SU-DHL-6 (cell line): ENCODE measurements at regions not wholly inside any gene's neighbourhood (a gene's known extent, or its start where the extent isn't known, plus 50 kb on each side); places are given as distances from the start of the nearest gene placed in this dataset.

Experiments
- H2AFZ ChIP-seq: fragments of 200-600 bp; sonication (generic); 2 replicates; pipeline ENCODE4 v1.6.1; 2014; ENCODE audit warnings: low read depth, mild to moderate bottlenecking, moderate library complexity, mixed read lengths, antibody characterized with exemption, low read length; ENCODE audit not compliant: severe bottlenecking
- H3F3A ChIP-seq: fragments of 200-600 bp; shearing (Covaris generic); 2 replicates; pipeline ENCODE4 v1.6.0; 2016; ENCODE audit warnings: antibody characterized with exemption, mild to moderate bottlenecking; ENCODE audit not compliant: insufficient read depth
- H3K27ac ChIP-seq: fragments of 200-600 bp; sonication (generic); 2 replicates; pipeline ENCODE4 v1.5.1; 2016; ENCODE audit warnings: low read depth, mild to moderate bottlenecking, low read length, moderate library complexity, mixed read lengths
- H3K27me3 ChIP-seq: fragments of 200-600 bp; sonication (generic), shearing (Covaris generic); 2 replicates; pipeline ENCODE4 v1.6.0; 2014; ENCODE audit warnings: mild to moderate bottlenecking, low read length
- H3K36me3 ChIP-seq: fragments of 200-600 bp; sonication (generic); 2 replicates; pipeline ENCODE4 v1.6.1; 2014; ENCODE audit warnings: mild to moderate bottlenecking, low read length, mixed read lengths
- H3K4me2 ChIP-seq: fragments of 300-600, 200-600 bp; shearing (Covaris generic), sonication (generic); 2 replicates; pipeline ENCODE4 v1.6.0; 2014; ENCODE audit warnings: low read length, low read depth, mild to moderate bottlenecking; ENCODE audit not compliant: poor library complexity, severe bottlenecking
- H3K4me3 ChIP-seq: fragments of 200-600 bp; sonication (generic); 2 replicates; pipeline ENCODE4 v1.5.1; 2014; ENCODE audit warnings: antibody characterized with exemption, low read length, mild to moderate bottlenecking, mixed read lengths; ENCODE audit not compliant: insufficient read depth, poor library complexity, severe bottlenecking
- H3K79me2 ChIP-seq: fragments of 200-600 bp; sonication (generic); 2 replicates; pipeline ENCODE4 v1.6.1; 2014; ENCODE audit warnings: mild to moderate bottlenecking, low read length, moderate library complexity; ENCODE audit not compliant: insufficient read depth
- H3K9ac ChIP-seq: fragments of 200-600 bp; sonication (generic); 2 replicates; pipeline ENCODE4 v1.7.0; 2014; ENCODE audit warnings: mild to moderate bottlenecking, low read length
- H3K9me2 ChIP-seq: fragments of 200-600 bp; sonication (generic); replicated peaks from 2 replicates; pipeline ENCODE4 v1.6.1; 2014; ENCODE audit warnings: low read length; ENCODE audit not compliant: insufficient read depth
- H3K9me3 ChIP-seq: fragments of 200-600 bp; sonication (generic); 2 replicates; pipeline ENCODE4 v1.6.1; 2014; ENCODE audit warnings: low read length, mixed read lengths; ENCODE audit not compliant: insufficient read depth
- H4K20me1 ChIP-seq: fragments of 200-600 bp; sonication (generic); 2 replicates; pipeline ENCODE4 v1.6.1; 2014; ENCODE audit warnings: low read depth, mild to moderate bottlenecking, antibody characterized with exemption, low read length, moderate library complexity, mixed read lengths
- EZH2phosphoT487 ChIP-seq: fragments of 200-600 bp; sonication (generic), shearing (Covaris generic); conservative IDR thresholded peaks from 2 replicates; pipeline ENCODE4 v1.6.1; 2018; ENCODE audit warnings: mild to moderate bottlenecking, antibody characterized with exemption, low read length, moderate library complexity, mixed read lengths
- TF ChIP-seq, protein P1 (sequence below): fragments of 200-600 bp; sonication (generic); IDR thresholded peaks from one replicate; pipeline ENCODE4 v1.5.1; 2017; ENCODE audit warnings: antibody characterized with exemption, mild to moderate bottlenecking, low read length, moderate library complexity; ENCODE audit not compliant: insufficient read depth, poor library complexity, severe bottlenecking

DNA sequence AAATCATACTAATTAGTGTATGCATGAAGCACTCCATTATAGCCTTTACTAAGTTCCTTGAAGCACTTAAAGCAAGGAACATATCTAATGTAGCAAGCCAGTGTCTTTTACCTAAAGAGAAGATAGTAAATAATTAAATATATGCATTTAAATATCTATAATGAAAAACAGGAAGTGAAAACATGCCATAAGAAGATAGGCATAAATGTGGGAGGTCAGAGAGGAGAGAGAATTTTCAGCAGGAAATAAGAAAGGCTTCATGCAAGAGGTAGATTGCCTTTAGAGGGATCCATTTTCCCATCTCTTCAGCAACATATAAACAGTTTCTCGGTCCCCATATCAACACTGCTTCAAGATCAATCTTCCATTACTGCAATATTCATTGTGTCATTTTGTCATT lies 599.8 kb downstream of the FRK start:
- H3K9ac ChIP-seq: no peak overlapping the region
- no peak overlapping the region for H3K4me2 ChIP-seq
- no peaks in the 10 kb centered on the region for H3K27me3 ChIP-seq
- no peaks in the 10 kb centered on the region for H3K9me2 ChIP-seq
- H3K27ac ChIP-seq: no peak overlapping the region
- no peaks in the 10 kb centered on the region for H3K9me3 ChIP-seq
- no peak for TF ChIP-seq EZH2phosphoT487
- TF ChIP-seq, protein P1, sequence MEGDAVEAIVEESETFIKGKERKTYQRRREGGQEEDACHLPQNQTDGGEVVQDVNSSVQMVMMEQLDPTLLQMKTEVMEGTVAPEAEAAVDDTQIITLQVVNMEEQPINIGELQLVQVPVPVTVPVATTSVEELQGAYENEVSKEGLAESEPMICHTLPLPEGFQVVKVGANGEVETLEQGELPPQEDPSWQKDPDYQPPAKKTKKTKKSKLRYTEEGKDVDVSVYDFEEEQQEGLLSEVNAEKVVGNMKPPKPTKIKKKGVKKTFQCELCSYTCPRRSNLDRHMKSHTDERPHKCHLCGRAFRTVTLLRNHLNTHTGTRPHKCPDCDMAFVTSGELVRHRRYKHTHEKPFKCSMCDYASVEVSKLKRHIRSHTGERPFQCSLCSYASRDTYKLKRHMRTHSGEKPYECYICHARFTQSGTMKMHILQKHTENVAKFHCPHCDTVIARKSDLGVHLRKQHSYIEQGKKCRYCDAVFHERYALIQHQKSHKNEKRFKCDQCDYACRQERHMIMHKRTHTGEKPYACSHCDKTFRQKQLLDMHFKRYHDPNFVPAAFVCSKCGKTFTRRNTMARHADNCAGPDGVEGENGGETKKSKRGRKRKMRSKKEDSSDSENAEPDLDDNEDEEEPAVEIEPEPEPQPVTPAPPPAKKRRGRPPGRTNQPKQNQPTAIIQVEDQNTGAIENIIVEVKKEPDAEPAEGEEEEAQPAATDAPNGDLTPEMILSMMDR: no peak
- no peak overlapping the region for H3K4me3 ChIP-seq
- no peaks in the 10 kb centered on the region for H3K79me2 ChIP-seq
- no peaks in the 10 kb centered on the region for H3F3A ChIP-seq
- H3K36me3 ChIP-seq: no peaks in the 10 kb centered on the region
- H4K20me1 ChIP-seq: no peaks in the 10 kb centered on the region
- no peak overlapping the region for H2AFZ ChIP-seq

DNA sequence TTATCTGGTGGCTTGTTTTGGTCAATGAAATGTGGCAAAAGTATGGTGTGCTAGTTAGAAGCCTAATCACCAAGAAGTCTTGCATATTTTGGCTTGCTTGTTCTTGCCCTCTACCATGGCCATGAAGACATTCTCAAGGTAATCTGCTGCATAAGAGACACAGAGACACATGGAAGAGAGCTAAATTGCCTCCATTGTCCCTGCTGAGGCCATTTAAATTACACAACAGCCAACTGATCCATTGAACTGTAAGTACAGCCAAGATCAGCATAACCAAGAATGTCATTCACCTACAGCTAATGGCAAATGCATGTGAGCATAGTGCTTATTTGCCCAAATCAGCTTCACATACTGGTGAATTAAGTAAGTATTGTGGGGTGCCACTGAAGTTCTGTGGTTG lies 603.8 kb downstream of the FRK start:
- Histone ChIP-seq H3K4me2 (no peak overlapping the region), H3K9ac (no peak overlapping the region), H2AFZ (no peak overlapping the region), H3K27ac (no peak overlapping the region), H3F3A (no peaks in the 10 kb centered on the region), H3K79me2 (no peaks in the 10 kb centered on the region), H3K36me3 (no peaks in the 10 kb centered on the region), H3K27me3 (no peaks in the 10 kb centered on the region), H3K9me3 (no peaks in the 10 kb centered on the region), H4K20me1 (no peaks in the 10 kb centered on the region), H3K4me3 (no peak overlapping the region), H3K9me2 (no peaks in the 10 kb centered on the region)
- TF ChIP-seq, protein P1: no peak
- no peak for TF ChIP-seq EZH2phosphoT487

DNA sequence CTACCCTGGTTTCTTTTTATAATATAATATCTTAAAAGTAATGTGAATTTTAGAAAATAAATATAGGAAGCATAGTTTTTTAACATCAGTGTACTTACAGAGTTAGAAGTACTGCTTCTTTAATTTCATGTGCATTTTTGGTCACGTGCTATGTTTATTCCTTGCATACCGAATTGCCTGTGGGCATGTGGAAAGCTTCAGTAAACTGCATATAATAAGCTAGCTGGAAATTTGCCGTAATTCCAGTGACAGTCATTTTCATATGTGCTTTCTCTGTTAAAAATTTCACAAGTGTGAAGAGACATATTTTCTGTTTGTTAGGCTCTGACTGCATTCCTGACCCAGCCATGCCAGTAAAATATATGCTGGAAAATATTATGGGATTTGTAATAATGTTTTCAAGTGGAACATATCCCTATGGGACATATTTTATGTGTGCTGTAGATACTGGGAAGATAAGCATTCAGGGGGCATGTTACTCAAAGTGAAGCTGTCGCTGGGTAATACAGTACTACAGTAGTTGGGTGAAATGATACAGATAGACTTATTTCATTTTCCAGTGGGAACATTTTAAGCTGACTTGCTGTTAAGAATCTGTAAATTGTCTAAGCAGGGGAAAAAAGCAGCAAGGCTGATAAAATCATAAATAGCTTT lies 616.7 kb downstream of the FRK start:
- Histone ChIP-seq H2AFZ (no peak overlapping the region), H3K9me2 (no peaks in the 10 kb centered on the region), H3K27ac (no peak overlapping the region), H3K9me3 (no peaks in the 10 kb centered on the region), H3K4me3 (no peak overlapping the region), H4K20me1 (no peaks in the 10 kb centered on the region), H3K4me2 (no peak overlapping the region), H3K79me2 (no peaks in the 10 kb centered on the region), H3K27me3 (no peaks in the 10 kb centered on the region), H3K36me3 (no peaks in the 10 kb centered on the region), H3F3A (no peaks in the 10 kb centered on the region), H3K9ac (no peak overlapping the region)
- no peak for TF ChIP-seq EZH2phosphoT487
- TF ChIP-seq, protein P1: no peak
